HUES64 (cell line): ENCODE measurements at regions not wholly inside any gene's neighbourhood (a gene's known extent, or its start where the extent isn't known, plus 50 kb on each side); places are given as distances from the start of the nearest gene placed in this dataset.

ENCODE experiments used
- H3K27ac ChIP-seq: 2 replicates; pipeline ENCODE4 v1.7.0; 2013; ENCODE audit warnings: low read depth, low read length, inconsistent platforms
- H3K27me3 ChIP-seq: 2 replicates; pipeline ENCODE4 v1.6.1; 2013; ENCODE audit warnings: mild to moderate bottlenecking, low read length; ENCODE audit not compliant: insufficient read depth
- H3K36me3 ChIP-seq: 2 replicates; pipeline ENCODE4 v1.6.1; 2013; ENCODE audit warnings: mild to moderate bottlenecking, low read length; ENCODE audit not compliant: insufficient read depth
- H3K4me1 ChIP-seq: 2 replicates; pipeline ENCODE4 v1.6.1; 2013; ENCODE audit warnings: mild to moderate bottlenecking, low read length, moderate library complexity; ENCODE audit not compliant: insufficient read depth
- H3K4me3 ChIP-seq: 2 replicates; pipeline ENCODE4 v1.5.1; 2013; ENCODE audit warnings: mild to moderate bottlenecking, low read length, moderate library complexity
- H3K9ac ChIP-seq: 2 replicates; pipeline ENCODE4 v1.6.1; 2013; ENCODE audit warnings: mild to moderate bottlenecking, low read depth, low read length
- H3K9me3 ChIP-seq: 2 replicates; pipeline ENCODE4 v1.6.1; 2013; ENCODE audit warnings: low read depth, low read length; ENCODE audit not compliant: insufficient read depth
- WGBS: fragments of 150-250, 120-280 bp; methylation state at CpG from one replicate; pipeline ENCODE4 v1.1.7; 2013; ENCODE audit warnings: missing lambda C conversion rate; 5-methylcytosine and 5-hydroxymethylcytosine counted together

GRCh38 chr13:65090186-65090585 is 2139.9 kb downstream of the PCDH9 start:
- H3K9ac ChIP-seq: no peak overlapping the region
- H3K4me1 ChIP-seq: no peaks in the 10 kb centered on the region
- H3K36me3 ChIP-seq: no peaks in the 10 kb centered on the region
- H3K27ac ChIP-seq: no peak overlapping the region
- H3K9me3 ChIP-seq: no peaks in the 10 kb centered on the region
- no peak overlapping the region for H3K4me3 ChIP-seq
- H3K27me3 ChIP-seq: no peaks in the 10 kb centered on the region

- no peak overlapping the region for H3K27ac ChIP-seq
- H3K27me3 ChIP-seq: no peaks in the 10 kb centered on the region
- H3K36me3 ChIP-seq: no peaks in the 10 kb centered on the region
- no peak overlapping the region for H3K4me3 ChIP-seq
- H3K9me3 ChIP-seq: no peaks in the 10 kb centered on the region
- H3K9ac ChIP-seq: no peak overlapping the region
- no peaks in the 10 kb centered on the region for H3K4me1 ChIP-seq
These were observed 2141.2 kb downstream of the PCDH9 start for GRCh38 chr13:65088906-65089305.

GRCh38 chr13:65085977-65086376 is 2144.2 kb downstream of the PCDH9 start:
- no peaks in the 10 kb centered on the region for H3K36me3 ChIP-seq
- no peaks in the 10 kb centered on the region for H3K27me3 ChIP-seq
- H3K9ac ChIP-seq: no peak overlapping the region
- no peaks in the 10 kb centered on the region for H3K9me3 ChIP-seq
- H3K4me1 ChIP-seq: no peaks in the 10 kb centered on the region
- no peak overlapping the region for H3K27ac ChIP-seq
- H3K4me3 ChIP-seq: no peak overlapping the region
- 97% methylated on average over 6 of the region's 6 CpGs for WGBS

GRCh38 chr13:65074248-65074647 is 2155.9 kb downstream of the PCDH9 start:
- H3K9ac ChIP-seq: no peak overlapping the region
- H3K4me1 ChIP-seq: no peaks in the 10 kb centered on the region
- no CpG with 5 or more reads among the region's 5 CpGs for WGBS
- no peak overlapping the region for H3K27ac ChIP-seq
- no peaks in the 10 kb centered on the region for H3K9me3 ChIP-seq
- H3K36me3 ChIP-seq: no peaks in the 10 kb centered on the region
- H3K27me3 ChIP-seq: no peaks in the 10 kb centered on the region
- no peak overlapping the region for H3K4me3 ChIP-seq

GRCh38 chr13:65064967-65065366 is 2165.2 kb downstream of the PCDH9 start:
- WGBS: 93% methylated on average over 4 of the region's 4 CpGs
- Histone ChIP-seq H3K27ac (no peak overlapping the region), H3K36me3 (no peaks in the 10 kb centered on the region), H3K4me3 (no peak overlapping the region), H3K9me3 (no peaks in the 10 kb centered on the region), H3K4me1 (no peaks in the 10 kb centered on the region), H3K9ac (no peak overlapping the region), H3K27me3 (no peaks in the 10 kb centered on the region)

GRCh38 chr13:65063753-65064152 is 2166.4 kb downstream of the PCDH9 start:
- Histone ChIP-seq H3K36me3 (no peaks in the 10 kb centered on the region), H3K9me3 (no peaks in the 10 kb centered on the region), H3K27ac (no peak overlapping the region), H3K4me1 (no peaks in the 10 kb centered on the region), H3K27me3 (no peaks in the 10 kb centered on the region), H3K4me3 (no peak overlapping the region), H3K9ac (no peak overlapping the region)
- WGBS: 93% methylated on average over 2 of the region's 2 CpGs

GRCh38 chr13:65057986-65058385 is 2172.2 kb downstream of the PCDH9 start:
- WGBS: 89% methylated on average over 2 of the region's 3 CpGs
- H3K9ac ChIP-seq: no peak overlapping the region
- H3K27me3 ChIP-seq: no peaks in the 10 kb centered on the region
- no peaks in the 10 kb centered on the region for H3K9me3 ChIP-seq
- no peak overlapping the region for H3K27ac ChIP-seq
- H3K4me1 ChIP-seq: no peaks in the 10 kb centered on the region
- H3K36me3 ChIP-seq: no peaks in the 10 kb centered on the region
- no peak overlapping the region for H3K4me3 ChIP-seq

GRCh38 chr13:65054277-65054676 is 2175.9 kb downstream of the PCDH9 start:
- Histone ChIP-seq H3K9me3 (no peaks in the 10 kb centered on the region), H3K4me1 (no peaks in the 10 kb centered on the region), H3K9ac (no peak overlapping the region), H3K27me3 (no peaks in the 10 kb centered on the region), H3K27ac (no peak overlapping the region), H3K36me3 (no peaks in the 10 kb centered on the region), H3K4me3 (no peak overlapping the region)
- WGBS: 97% methylated on average over 1 of the region's 2 CpGs

GRCh38 chr13:65036999-65037398 is 2193.1 kb downstream of the PCDH9 start:
- Histone ChIP-seq H3K27me3 (no peaks in the 10 kb centered on the region), H3K9me3 (no peaks in the 10 kb centered on the region), H3K9ac (no peak overlapping the region), H3K4me3 (no peak overlapping the region), H3K27ac (no peak overlapping the region), H3K36me3 (no peaks in the 10 kb centered on the region), H3K4me1 (no peaks in the 10 kb centered on the region)
- 100% methylated on average over 1 of the region's 1 CpG for WGBS

GRCh38 chr13:65035302-65035701 is 2194.8 kb downstream of the PCDH9 start:
- Histone ChIP-seq H3K9ac (no peak overlapping the region), H3K4me3 (no peak overlapping the region), H3K36me3 (no peaks in the 10 kb centered on the region), H3K27me3 (no peaks in the 10 kb centered on the region), H3K27ac (no peak overlapping the region), H3K9me3 (no peaks in the 10 kb centered on the region), H3K4me1 (no peaks in the 10 kb centered on the region)

- H3K9me3 ChIP-seq: no peaks in the 10 kb centered on the region
- H3K27ac ChIP-seq: no peak overlapping the region
- no peaks in the 10 kb centered on the region for H3K36me3 ChIP-seq
- no peak overlapping the region for H3K9ac ChIP-seq
- 98% methylated on average over 17 of the region's 22 CpGs for WGBS
- H3K4me3 ChIP-seq: no peak overlapping the region
- no peaks in the 10 kb centered on the region for H3K27me3 ChIP-seq
- H3K4me1 ChIP-seq: no peaks in the 10 kb centered on the region
These were observed 2195.9 kb downstream of the PCDH9 start for GRCh38 chr13:65034266-65034665.

- no peak overlapping the region for H3K9ac ChIP-seq
- H3K4me3 ChIP-seq: no peak overlapping the region
- no peaks in the 10 kb centered on the region for H3K4me1 ChIP-seq
- no peaks in the 10 kb centered on the region for H3K9me3 ChIP-seq
- 93% methylated on average over 2 of the region's 2 CpGs for WGBS
- H3K27me3 ChIP-seq: no peaks in the 10 kb centered on the region
- no peak overlapping the region for H3K27ac ChIP-seq
- H3K36me3 ChIP-seq: no peaks in the 10 kb centered on the region
These were observed 2197.3 kb downstream of the PCDH9 start for GRCh38 chr13:65032825-65033224.
